ENCODE measurements at regions not wholly inside any gene's neighbourhood (a gene's known extent, or its start where the extent isn't known, plus 50 kb on each side); places are given as distances from the start of the nearest gene placed in this dataset.

DNA sequence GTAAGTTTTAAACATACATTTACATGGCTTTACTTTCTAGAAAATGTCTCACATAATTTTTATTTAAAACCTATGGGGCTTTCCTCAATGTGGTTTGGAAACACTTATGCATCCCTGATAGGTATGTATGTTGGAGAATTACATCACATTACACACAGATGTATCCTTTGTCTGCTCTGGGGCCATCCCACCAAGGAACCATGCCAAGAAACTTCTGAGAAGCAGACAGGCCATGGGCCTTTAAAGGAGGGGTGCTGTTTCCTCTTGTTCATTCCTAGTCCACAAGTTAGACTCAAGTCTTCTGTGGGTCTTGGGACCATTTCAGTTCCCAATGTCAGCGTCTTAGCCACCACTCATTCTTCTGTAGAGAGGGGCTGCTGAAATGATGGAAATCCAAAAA lies 162.0 kb upstream of the SETBP1 start:
- DNase-seq: no peak

DNA sequence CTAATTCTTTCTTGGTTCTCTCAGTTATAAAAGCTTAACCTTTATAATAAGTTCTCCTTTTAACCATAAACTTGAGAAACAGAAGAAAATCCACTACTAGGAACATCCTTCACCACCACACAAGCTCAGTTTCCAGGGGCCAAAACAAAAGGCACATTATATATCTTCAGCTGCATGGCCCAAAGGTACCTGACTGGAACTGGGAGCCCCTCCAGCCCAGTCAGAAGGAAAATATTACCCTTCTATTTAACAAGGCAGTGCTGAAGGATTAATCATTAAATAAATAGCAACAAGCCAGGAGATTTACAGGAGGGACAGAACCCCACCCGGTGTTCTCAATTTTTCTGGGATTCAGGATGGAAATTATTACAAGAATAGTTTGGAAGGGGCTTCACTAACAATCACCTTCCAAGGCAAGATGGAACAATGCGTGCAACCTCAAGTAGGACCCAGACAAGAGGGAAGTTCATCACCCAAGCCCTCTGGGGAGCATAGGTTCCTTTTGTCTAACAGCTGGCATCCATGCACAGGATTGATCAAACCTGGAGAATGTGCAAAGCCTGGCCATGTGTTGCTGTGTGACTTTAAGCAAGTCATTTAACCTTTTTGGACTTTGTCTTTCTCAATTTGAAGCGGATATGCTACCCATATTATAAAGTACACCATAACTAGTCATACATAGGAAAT lies 159.6 kb upstream of the SETBP1 start:
- DNase-seq: no peak

DNA sequence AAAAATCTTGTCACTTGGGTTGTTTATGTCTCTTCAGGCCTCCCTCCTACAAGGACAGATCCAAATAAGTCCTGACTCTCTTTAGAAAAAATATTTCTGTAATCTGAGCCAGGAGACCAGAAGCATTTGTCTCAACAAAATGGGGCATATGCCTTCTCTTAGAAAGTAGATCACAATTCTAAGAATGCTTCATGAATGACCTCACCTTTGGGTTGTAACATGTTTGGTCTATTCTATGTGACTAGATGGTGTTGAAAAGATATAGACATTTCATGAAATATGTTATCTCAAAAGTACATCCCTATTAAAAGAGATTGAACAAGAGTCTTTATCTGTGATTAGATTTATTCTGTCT lies 159.0 kb upstream of the SETBP1 start:
- no peak for DNase-seq

DNA sequence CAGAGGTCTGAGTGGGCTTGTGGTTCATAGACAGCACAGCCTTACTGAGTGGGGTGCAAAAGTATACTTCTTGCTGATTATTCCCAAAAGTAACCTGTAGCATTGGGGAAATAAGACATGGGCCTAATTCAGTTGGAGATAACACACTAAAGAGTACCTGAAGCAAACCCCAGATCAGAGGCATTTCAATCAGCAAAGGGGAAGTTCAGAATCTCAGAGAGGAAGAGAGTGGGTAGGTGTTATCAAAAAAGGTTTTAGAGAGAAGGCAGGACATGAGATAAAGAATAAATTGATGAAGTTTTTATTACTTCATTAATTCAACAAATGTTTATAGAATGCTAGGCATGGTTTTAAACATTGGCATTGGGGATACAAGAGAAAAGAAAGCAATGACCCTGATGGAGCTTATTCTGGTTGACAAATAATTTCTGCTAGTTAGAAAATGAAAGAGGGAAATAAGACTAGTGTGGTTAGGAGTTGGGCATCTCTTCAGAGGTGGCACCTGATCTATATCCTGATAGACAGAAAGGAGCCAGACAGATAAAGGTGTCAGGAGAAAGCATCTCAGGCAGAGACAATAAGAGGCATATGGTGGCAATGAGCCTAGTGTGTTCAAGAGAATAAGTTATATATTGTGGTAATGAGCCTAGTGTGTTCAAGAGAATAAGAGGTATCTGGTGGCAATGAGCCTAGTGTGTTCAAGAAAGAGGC lies 153.8 kb upstream of the SETBP1 start:
- DNase-seq: no peak

DNA sequence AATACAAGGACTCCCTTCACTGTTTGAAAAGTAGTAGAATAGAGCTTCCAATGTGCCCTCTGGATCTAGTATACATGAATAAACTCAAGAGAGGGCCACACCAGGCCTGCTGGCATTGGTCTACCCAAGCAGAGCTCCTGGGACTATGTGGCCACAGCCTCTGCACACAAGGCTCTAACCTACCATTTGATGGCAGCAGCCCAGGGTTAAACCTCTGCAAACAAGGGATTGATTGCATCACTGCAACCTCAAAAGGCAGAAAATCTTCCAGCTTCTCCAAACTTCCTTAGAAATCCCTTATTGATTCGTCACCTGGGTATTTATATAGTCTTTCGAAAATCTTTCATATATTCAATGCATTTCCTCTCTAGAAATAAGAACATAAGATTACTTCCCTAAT lies 147.6 kb upstream of the SETBP1 start:
- no peak for DNase-seq

DNA sequence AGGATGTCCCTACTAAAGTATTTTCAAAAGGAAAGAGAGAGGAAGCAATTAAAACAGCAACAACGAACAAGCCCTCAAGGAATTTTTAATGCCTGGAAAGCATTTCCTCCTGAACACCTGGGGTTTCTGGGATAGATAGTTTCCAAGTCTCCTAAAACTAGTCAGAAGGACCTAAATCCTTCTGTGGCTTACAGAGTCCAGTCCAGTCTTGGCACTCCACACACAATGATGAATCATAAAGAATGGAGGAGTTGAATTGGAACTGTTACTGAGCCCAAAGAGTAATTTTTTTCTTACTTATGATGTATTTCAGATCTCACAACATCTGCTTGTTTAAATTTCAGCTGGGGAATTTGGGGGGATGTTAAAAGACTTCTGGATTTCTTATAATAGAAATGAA lies 144.6 kb upstream of the SETBP1 start:
- DNase-seq: no peak

DNA sequence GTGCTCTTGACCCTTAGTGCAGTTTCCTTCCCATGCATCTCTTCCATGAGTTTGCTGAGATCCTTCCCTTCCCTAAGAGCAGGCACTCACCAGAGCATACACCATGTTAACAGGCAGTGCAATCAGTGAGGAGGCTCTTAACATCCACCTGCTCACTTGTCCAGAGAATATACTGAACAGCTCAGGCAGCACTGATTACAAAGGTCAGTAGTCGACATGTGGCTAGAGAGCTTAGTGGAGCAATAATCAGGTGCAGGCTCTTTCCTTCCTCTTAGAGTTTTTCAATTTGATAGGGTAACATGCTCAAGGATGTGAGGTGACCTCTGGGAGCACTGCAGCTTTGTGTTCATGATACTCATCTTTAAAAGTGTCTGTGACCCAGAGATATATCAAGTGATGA lies 144.1 kb upstream of the SETBP1 start:
- no peak for DNase-seq

DNA sequence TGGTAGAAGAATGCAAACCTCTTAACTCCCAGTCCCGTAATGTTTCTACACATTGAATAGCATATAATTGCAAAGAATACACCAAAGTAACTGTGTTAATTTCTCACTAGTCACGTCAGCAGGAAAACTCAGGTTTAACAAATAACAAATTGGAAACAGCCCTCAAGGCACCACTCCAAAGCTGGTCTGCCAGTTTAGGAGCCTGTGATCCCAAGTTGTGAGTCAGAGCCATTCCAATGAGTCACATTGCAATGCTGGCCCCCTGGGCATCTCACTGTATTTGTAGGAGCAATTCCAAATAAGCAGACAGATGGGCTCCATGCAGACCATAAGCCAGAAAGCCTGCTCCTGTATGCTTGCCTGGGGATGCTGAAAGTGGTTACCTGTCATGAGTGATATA lies 143.2 kb upstream of the SETBP1 start:
- DNase-seq: no peak

DNA sequence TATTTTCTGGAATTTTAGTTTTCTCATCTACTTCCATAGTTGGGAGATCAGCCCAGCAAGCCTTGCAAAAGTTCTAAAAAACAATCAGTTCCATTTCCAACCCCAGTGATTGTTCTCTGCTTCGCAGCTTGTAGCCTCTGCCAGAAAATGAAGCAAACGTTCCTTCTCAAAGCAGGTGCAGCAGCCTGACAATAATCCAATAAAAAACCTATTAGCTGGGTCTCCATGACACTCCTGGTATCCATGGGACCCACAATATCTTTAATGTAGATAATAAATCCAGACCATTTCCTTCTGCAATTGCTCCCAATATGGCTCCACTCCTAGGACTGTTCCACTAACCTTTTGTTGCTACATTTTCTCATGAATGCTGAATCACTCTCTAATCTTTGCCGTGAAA lies 140.8 kb upstream of the SETBP1 start:
- DNase-seq: no peak

DNA sequence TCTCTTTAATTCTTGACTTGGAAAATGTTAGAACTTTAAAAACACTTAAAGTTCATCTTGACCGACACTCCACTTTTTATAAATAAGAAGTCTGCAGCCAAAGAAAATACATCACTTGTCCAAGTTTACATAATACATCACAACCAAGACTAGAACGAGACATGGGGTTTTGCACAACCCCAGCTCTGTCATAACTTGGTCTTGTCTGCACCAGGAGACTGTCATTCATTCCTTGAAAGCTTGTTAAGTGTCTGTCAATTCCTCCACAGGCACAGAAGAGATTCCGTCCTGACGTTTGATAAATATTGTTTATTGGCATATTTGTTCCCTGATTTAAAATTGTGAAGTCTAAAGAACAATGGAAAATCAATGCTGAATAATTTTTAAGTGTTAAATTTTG lies 139.5 kb upstream of the SETBP1 start:
- DNase-seq: no peak

DNA sequence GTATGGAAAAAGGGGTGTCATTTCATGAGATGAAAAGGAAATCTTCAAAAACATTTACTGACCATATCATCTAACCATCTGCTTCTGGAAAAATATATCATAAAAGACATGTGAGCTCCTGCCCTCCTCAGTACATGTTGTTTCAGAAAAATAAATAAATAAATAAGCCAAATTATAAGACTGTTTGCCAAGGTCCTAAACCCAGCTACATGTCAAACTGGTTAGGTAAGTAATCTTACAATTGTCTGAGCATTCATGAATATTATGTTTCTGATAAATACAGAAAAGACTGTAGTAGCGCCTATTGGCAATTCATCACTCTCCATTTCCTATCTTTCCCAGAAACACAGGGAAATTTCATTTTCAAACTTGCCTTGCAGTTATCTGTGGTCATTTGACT lies 138.9 kb upstream of the SETBP1 start:
- no peak for DNase-seq

DNA sequence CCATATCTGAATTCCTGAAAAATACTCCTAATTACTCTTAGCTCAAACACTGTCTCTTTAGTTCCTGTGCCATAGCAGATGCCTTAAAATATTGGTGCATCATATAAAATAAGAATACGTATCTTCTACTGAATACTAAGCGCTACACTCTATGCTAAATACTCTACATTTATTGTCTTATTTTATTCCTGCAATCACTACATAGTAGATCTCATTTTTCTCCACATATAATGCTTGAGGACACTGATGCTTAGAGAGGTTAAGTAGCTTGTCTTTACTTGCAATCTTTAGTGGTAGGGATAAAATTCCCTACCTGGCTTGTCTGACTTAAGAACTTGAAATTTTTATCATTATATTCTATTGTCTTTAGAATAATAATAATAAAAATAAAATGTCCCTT lies 137.3 kb upstream of the SETBP1 start:
- no peak for DNase-seq

DNA sequence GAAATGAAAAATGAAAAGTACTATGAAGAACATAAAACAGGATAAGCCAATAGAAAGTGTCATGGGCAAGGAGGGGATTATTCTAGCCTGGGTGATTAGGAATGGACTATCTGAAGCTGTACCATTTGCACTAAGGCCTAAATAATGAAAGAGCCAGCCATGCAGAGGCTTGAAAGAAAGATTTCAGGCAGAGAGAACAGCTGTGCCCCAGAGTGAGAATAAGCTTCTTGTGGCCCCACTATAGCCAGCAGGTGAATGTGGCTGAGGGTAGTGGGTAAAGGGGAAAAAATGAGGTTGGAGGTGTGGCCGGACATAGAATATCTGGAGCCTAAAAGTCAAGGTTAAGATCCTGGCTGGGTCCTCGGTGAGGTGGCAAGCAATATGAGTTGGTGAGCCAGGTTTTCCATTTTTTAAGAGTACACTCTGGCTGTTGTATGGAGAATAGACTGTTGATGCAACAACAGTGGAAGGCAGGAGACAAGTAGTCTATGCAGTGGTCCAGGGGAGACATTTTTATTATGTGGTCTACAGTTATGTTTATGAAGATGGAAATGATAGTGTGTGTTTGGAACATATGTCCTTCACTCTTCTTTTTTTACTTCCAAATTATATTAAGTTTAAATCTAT lies 135.2 kb upstream of the SETBP1 start:
- no peak for DNase-seq

DNA sequence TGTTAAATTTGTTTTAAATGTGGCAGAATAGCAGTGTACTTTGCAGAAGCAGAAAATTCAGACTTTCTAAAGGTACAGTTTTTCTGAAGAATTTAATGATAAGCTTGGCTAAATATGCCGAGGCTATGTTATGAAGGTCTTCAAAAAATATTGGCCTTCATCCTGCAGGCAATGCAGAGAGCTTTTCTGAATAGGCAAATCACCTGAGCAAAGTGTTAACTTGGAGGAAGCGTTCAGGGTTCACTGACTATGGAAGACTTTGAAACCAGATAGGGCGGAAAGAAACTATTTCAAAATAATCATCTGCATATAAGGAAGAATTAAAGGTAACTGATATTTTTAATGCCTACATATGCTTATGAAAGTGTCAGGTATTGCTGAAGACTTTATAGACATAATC lies 133.7 kb upstream of the SETBP1 start:
- DNase-seq: no peak

DNA sequence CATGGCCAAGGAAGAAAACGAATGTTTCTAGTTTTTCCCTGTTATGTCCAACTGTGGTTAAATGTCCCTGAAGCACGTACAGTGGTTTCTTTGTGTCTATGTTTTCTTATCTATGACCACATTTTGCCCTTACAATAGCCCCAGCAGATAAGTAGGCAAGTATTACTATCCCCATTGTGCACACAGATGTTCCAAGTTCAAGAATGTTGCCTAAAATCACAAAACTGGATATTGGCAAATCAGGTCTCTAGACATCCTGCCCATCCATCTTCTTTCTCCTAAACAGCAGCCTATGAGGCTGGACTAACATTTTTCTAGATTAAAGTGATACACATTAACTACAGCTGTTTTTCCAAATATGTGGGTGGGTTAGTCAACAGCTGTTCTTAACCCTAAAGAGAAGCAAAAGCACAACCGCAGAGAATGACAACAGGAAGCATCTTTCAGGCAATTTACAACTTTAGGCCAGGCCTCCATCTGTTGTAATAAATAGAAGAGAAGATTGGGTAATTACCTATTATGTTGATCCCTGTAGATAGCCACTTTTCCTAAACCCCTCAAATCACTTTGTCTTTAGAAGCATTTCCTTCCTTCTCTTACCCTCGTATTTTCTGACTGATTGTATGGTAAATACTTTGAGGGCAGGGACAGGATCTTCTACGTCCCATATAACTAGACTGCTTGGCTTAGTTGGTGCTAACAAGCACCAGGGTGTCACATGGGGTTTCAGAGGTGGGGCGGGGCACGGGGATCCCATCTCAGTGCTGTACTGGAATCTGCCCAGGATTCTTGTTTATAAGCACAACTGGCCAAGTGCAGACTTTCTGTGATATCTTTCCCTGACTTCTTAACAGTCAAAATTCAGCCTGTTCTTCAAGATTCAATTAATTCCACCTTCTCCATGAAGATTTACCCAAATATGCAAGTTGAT lies 132.1 kb upstream of the SETBP1 start:
- DNase-seq: no peak

DNA sequence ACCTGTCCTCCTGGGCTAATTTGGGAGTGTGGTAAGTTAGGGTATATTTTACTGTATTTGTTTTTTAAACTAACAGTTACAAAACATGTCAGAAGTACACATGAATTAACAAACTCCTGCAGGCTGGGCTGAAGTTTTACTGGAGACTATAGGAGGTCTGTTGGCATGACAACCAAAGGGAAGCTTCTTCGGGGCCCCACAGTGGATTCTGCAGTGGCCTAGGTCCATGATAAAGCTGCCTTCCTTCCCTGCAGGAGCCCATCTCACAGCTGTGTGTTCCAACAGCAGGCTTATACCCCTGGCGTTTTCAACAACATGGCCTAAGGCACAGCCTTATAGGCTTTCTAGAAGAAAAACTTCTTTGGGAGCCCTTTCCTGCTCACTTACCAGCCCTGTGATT lies 128.0 kb upstream of the SETBP1 start:
- DNase-seq: no peak

DNA sequence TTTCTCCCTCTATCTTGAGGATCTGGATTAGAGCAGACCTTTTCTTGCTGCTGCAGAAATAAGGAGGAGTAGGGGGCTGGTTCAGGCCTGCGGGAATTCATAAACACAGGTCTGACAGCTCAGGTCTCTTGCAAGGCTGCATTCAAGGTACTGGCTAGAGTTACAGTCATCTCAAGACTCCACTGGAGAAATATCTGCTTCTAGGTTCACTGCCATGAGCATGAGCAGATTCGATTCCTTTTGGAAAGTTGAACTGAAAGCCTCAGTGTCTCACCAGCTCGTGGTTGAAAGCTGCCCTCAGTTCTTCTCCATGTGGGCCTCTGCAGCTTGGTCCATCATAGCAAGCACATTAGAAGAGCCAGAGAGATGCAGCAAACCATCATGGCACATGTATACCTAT lies 124.4 kb upstream of the SETBP1 start:
- DNase-seq: no peak

DNA sequence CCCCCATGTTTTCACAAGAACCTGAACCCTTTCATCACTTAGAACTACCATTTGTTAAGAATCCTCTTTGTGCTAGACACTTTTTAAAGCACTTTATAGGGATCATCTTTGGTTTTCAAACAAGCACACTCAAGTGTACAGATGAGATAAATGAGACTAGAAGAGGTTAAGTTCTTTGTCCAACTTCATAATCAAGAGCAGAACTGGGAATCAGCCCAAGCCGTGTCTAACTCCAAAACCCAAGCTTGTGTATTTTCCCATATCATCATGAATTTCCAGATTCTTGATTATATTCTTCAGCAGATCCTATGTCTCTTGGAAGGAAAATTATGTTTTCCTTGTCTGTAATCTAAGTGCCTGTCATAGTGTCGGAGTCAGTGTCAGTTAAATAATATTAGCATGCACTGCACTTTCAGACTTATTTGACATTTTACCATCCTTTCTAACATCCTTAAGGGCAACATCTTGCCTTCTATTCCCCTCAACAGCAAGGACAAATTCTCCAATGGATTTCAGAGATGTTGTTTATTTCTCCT lies 123.0 kb upstream of the SETBP1 start:
- DNase-seq: no peak

DNA sequence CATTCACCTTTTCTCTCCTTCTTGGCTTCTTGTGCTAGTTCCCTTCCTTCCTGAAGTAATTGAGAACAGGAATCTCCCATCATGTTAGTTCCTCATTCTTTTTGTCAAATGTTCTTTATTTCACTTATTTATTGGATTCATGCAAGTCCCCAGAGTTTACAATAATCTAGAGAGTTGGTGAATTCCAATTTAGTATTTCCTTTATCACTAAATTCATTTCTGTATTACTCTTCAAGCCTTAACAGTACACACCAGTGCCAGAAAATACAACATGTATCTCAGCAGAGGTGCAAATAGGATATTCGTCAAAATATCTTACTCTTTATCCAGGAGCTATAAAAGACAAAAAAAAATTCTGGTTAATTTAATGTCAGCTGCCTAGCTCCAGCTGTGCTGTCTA lies 121.9 kb upstream of the SETBP1 start:
- no peak for DNase-seq

DNA sequence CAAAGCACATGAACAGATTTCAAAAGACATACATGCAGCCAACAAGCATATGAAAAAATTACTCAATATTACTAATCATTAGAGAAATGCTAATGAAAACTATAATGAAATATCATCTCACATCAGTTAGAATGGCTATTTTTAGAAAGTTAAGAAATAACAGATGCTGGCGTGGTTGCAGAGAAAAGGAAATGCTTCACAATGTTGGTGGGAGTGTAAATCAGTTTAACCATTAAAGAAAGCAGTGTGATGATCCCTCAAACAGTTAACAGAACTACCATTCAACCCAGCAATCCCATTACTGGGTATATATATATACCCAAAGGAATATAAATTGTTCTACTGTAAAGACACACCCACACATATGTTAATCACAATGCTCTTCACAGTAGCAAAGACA lies 117.7 kb upstream of the SETBP1 start:
- no peak for DNase-seq

DNA sequence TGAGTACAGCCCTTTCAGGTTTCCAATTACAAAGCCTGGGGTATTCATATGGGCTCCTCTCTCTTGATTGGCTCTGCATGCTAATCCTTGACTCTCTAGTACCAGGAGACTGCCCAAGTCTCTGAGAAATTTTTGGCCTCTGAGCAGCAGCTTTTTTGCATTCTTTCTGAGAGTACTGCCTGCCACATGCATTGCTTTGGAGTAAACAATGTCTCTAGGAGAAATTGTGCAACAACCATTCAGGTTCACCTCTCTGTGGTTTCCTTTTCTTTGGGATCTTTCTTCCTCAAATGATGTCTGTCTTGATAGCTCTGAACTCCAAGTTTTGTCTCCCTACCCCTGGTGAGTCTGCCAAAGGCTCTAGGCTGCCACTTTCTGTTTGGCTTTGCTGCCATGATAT lies 115.8 kb upstream of the SETBP1 start:
- DNase-seq: no peak

DNA sequence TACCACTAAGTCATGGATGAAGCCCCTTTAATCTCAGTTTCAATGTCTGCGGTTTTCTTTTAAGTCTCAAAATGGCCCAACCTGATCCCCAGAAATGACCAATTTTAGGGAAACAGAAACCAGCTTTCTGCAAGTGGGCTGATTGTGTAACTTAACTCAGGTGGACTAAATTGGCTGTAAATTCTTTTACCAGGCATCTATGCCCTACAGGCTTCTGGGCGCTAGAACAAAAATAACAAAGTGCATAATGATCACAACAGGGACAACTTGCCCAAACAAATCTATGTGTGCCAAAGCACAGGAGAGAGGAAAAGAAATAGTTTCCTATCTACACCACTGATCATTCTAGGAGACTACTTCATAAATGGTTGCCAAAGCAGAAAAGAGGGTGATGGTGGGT lies 112.3 kb upstream of the SETBP1 start:
- DNase-seq: no peak

DNA sequence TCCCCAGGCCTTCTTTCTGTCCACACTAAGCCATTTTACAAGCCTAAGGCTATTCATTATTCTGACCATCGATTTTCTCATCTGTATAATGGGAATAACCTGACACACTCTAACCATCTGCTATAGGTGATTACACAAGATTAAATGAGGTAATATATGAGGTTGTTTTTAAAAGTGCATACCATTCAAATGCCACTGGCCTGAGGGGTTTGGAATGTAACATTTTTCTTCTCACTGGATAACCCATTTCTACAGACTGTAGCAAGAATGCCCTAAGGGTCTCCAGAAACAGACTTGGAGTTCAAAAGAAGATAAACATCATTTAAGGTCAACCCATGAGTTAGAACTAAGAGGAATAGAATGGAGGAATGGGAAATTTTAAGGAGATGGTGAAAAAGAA lies 111.7 kb upstream of the SETBP1 start:
- no peak for DNase-seq

All from stimulated activated CD8-positive, alpha-beta memory T cell treated with anti-CD3 and anti-CD28 coated beads, Interleukin-4, amount 100 ng/mL, for 48 hours (primary cell).